ENCODE measurements at regions not wholly inside any gene's neighbourhood (a gene's known extent, or its start where the extent isn't known, plus 50 kb on each side); places are given as distances from the start of the nearest gene placed in this dataset.

DNA sequence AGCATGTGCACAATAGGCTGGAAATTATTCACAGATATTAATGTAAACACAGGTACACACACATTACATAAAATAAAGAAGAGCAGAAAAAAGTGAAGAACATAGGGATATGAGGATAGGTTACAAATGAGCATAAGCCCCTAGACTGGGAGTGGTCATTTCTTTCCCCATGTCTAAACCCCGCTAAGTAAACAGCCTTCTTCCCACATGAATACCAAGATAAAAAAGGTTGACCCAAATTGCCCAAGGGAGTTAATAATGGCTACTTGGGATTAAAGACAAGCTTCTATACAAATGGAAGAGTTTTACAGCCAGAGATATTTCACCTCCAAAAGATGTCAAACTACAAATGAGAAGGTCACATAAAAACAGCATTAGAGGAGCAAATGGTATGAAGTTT, 527.1 kb upstream of the CELF2 start:
- no CpG with 5 or more reads among the region's 1 CpG for WGBS, 2 donors (ENCODE audit: extremely low coverage in 2 of 2, insufficient read length in 2 of 2, insufficient replicate concordance in 1 of 2)
- Histone ChIP-seq H3K23ac (ENCODE audit: low read depth, low read length, poor library complexity) (no peak overlapping the region), H3K36me3 (replicated peaks in 1 of 2; ENCODE audit: control insufficient read depth in 2 of 2, insufficient read depth in 2 of 2, low read length in 2 of 2) (no peaks in the 10 kb centered on the region), H3K4me2 (ENCODE audit: insufficient read depth, low read length, poor library complexity, severe bottlenecking) (no peak overlapping the region), H3K27ac (replicated peaks; ENCODE audit: low read length) (no peak overlapping the region), H3K14ac (ENCODE audit: low read length) (no peak overlapping the region), H3K4me3 (ENCODE audit: low read length in 2 of 2) (no peak overlapping the region), H2BK12ac (ENCODE audit: low read length) (no peak overlapping the region), H3K4ac (ENCODE audit: low read length) (no peak overlapping the region), H3K4me1 (ENCODE audit: control insufficient read depth in 2 of 2, insufficient read depth in 1 of 2, low read depth in 1 of 2, low read length in 2 of 2) (peaks cover 0 to 1% of the 10 kb centered on the region in 2 donors), H2BK15ac (ENCODE audit: low read length) (no peak overlapping the region), H2BK5ac (ENCODE audit: low read length) (no peak overlapping the region), H2AFZ (ENCODE audit: low read length) (no peak overlapping the region), H3K27me3 (ENCODE audit: control insufficient read depth in 3 of 3, insufficient read depth in 3 of 3, low read depth in 1 of 3, low read length in 3 of 3) (no peaks in the 10 kb centered on the region), H2BK120ac (ENCODE audit: low read depth, low read length) (no peak overlapping the region), H3K18ac (ENCODE audit: low read length) (no peak overlapping the region), H3K9me3 (replicated peaks in 1 of 2; ENCODE audit: control insufficient read depth in 2 of 2, insufficient read depth in 1 of 2, low read depth in 1 of 2, low read length in 2 of 2) (no peaks in the 10 kb centered on the region), H4K91ac (ENCODE audit: low read depth, low read length, poor library complexity) (no peak overlapping the region), H2AK5ac (ENCODE audit: low read depth, low read length) (no peak overlapping the region), H3K79me1 (ENCODE audit: low read depth, low read length) (no peaks in the 10 kb centered on the region), H3K9ac (ENCODE audit: low read depth, low read length, poor library complexity) (no peak overlapping the region), H4K8ac (ENCODE audit: low read depth, low read length) (no peak overlapping the region)
- DNase-seq (ENCODE audit: low spot score), result no peak

DNA sequence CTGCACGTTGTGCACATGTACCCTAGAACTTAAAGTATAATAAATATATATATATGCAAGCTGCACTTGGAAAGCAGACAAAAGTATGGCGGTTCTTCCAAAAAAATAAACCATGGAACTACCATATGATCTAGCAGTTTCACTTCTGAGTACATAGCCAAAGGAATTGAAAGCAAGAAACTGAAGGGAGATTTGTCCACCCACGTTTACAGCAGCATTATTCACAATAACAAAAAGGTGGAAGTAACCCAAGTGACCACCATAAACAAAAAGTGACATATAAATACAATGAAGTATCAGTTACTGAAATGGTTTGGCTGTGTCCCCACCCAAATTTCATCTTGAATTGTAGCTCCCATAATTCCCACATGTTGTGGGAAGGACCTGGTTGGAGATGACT, 525.3 kb upstream of the CELF2 start:
- H2BK15ac ChIP-seq (ENCODE audit: low read length), result no peak overlapping the region
- H2AFZ ChIP-seq (ENCODE audit: low read length), result no peak overlapping the region
- no peaks in the 10 kb centered on the region for H3K27me3 ChIP-seq (ENCODE audit: control insufficient read depth in 3 of 3, insufficient read depth in 3 of 3, low read depth in 1 of 3, low read length in 3 of 3)
- no peaks in the 10 kb centered on the region for H3K36me3 ChIP-seq (replicated peaks in 1 of 2; ENCODE audit: control insufficient read depth in 2 of 2, insufficient read depth in 2 of 2, low read length in 2 of 2)
- no peak overlapping the region for H4K91ac ChIP-seq (ENCODE audit: low read depth, low read length, poor library complexity)
- no peak overlapping the region for H3K14ac ChIP-seq (ENCODE audit: low read length)
- H3K4me2 ChIP-seq (ENCODE audit: insufficient read depth, low read length, poor library complexity, severe bottlenecking), result no peak overlapping the region
- H4K8ac ChIP-seq (ENCODE audit: low read depth, low read length), result no peak overlapping the region
- H2AK5ac ChIP-seq (ENCODE audit: low read depth, low read length), result no peak overlapping the region
- no peak overlapping the region for H2BK12ac ChIP-seq (ENCODE audit: low read length)
- H3K27ac ChIP-seq (replicated peaks; ENCODE audit: low read length), result no peak overlapping the region
- no peak overlapping the region for H3K4ac ChIP-seq (ENCODE audit: low read length)
- H3K79me1 ChIP-seq (ENCODE audit: low read depth, low read length), result no peaks in the 10 kb centered on the region
- H3K18ac ChIP-seq (ENCODE audit: low read length), result no peak overlapping the region
- no peak overlapping the region for H2BK120ac ChIP-seq (ENCODE audit: low read depth, low read length)
- no peak overlapping the region for H2BK5ac ChIP-seq (ENCODE audit: low read length)
- no CpG with 5 or more reads among the region's 3 CpGs for WGBS, 2 donors (ENCODE audit: extremely low coverage in 2 of 2, insufficient read length in 2 of 2, insufficient replicate concordance in 1 of 2)
- H3K9ac ChIP-seq (ENCODE audit: low read depth, low read length, poor library complexity), result no peak overlapping the region
- no peaks in the 10 kb centered on the region for H3K9me3 ChIP-seq (replicated peaks in 1 of 2; ENCODE audit: control insufficient read depth in 2 of 2, insufficient read depth in 1 of 2, low read depth in 1 of 2, low read length in 2 of 2)
- no peak overlapping the region for H3K23ac ChIP-seq (ENCODE audit: low read depth, low read length, poor library complexity)
- H3K4me3 ChIP-seq (ENCODE audit: low read length in 2 of 2), result no peak overlapping the region
- peaks cover 0 to 1% of the 10 kb centered on the region in 2 donors for H3K4me1 ChIP-seq (ENCODE audit: control insufficient read depth in 2 of 2, insufficient read depth in 1 of 2, low read depth in 1 of 2, low read length in 2 of 2)
- DNase-seq (ENCODE audit: low spot score), result no peak

DNA sequence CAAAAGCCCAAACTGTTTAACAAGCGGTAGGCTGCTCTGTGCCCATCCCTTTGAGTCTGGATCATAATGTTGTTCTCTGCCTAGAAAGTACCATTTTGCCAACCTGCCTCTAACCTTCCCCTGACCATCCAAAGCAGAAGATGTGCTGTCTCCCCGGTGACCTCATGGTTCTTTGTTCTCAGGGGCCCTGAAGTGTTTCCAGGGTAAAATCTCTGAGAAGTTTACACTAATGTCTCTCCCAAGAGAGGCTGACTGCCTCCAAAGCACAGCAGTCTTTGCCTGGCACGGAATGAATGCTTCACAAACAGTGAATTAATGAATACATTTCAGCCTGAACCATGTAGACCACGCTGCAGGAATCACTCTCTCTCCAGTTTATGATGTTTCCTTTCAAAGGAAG, 523.8 kb upstream of the CELF2 start:
- Histone ChIP-seq H2BK15ac (ENCODE audit: low read length) (no peak overlapping the region), H2BK120ac (ENCODE audit: low read depth, low read length) (no peak overlapping the region), H2BK5ac (ENCODE audit: low read length) (no peak overlapping the region), H3K4me2 (ENCODE audit: insufficient read depth, low read length, poor library complexity, severe bottlenecking) (no peak overlapping the region), H3K23ac (ENCODE audit: low read depth, low read length, poor library complexity) (no peak overlapping the region), H3K27me3 (ENCODE audit: control insufficient read depth in 3 of 3, insufficient read depth in 3 of 3, low read depth in 1 of 3, low read length in 3 of 3) (no peaks in the 10 kb centered on the region), H3K4me1 (ENCODE audit: control insufficient read depth in 2 of 2, insufficient read depth in 1 of 2, low read depth in 1 of 2, low read length in 2 of 2) (peaks cover 0 to 1% of the 10 kb centered on the region in 2 donors), H2AFZ (ENCODE audit: low read length) (no peak overlapping the region), H4K8ac (ENCODE audit: low read depth, low read length) (no peak overlapping the region), H3K9ac (ENCODE audit: low read depth, low read length, poor library complexity) (no peak overlapping the region), H3K14ac (ENCODE audit: low read length) (no peak overlapping the region), H3K4ac (ENCODE audit: low read length) (no peak overlapping the region), H3K9me3 (replicated peaks in 1 of 2; ENCODE audit: control insufficient read depth in 2 of 2, insufficient read depth in 1 of 2, low read depth in 1 of 2, low read length in 2 of 2) (no peaks in the 10 kb centered on the region), H3K79me1 (ENCODE audit: low read depth, low read length) (no peaks in the 10 kb centered on the region), H3K27ac (replicated peaks; ENCODE audit: low read length) (no peak overlapping the region), H2BK12ac (ENCODE audit: low read length) (no peak overlapping the region), H3K36me3 (replicated peaks in 1 of 2; ENCODE audit: control insufficient read depth in 2 of 2, insufficient read depth in 2 of 2, low read length in 2 of 2) (no peaks in the 10 kb centered on the region), H3K4me3 (ENCODE audit: low read length in 2 of 2) (no peak overlapping the region), H2AK5ac (ENCODE audit: low read depth, low read length) (no peak overlapping the region), H4K91ac (ENCODE audit: low read depth, low read length, poor library complexity) (no peak overlapping the region), H3K18ac (ENCODE audit: low read length) (no peak overlapping the region)
- WGBS, 2 donors (ENCODE audit: extremely low coverage in 2 of 2, insufficient read length in 2 of 2, insufficient replicate concordance in 1 of 2), result no CpG with 5 or more reads among the region's 4 CpGs
- no peak for DNase-seq (ENCODE audit: low spot score)

DNA sequence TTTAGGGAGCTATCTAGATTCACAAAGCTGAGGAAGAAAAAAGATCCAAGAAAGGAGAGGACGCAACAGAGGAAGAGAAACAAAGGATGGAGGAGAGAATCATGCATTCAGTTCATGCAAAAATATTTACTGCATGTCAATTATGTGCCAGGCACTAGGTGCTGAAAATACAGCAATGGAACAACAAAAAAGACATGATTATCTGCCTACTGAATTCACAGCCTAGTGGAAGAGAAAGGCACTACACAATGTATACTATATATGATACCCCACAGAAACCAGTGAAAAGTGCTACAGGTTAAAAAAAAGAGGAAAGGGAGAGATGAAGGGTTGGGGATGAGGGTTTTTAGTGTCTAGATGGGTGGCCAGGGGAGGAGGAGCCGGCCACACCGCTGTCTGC, 520.4 kb upstream of the CELF2 start:
- Histone ChIP-seq H3K4me2 (ENCODE audit: insufficient read depth, low read length, poor library complexity, severe bottlenecking) (no peak overlapping the region), H3K4me3 (ENCODE audit: low read length in 2 of 2) (no peak overlapping the region), H2AFZ (ENCODE audit: low read length) (no peak overlapping the region), H4K91ac (ENCODE audit: low read depth, low read length, poor library complexity) (no peak overlapping the region), H2BK15ac (ENCODE audit: low read length) (no peak overlapping the region), H2BK5ac (ENCODE audit: low read length) (no peak overlapping the region), H2BK120ac (ENCODE audit: low read depth, low read length) (no peak overlapping the region), H3K9ac (ENCODE audit: low read depth, low read length, poor library complexity) (no peak overlapping the region), H3K36me3 (replicated peaks in 1 of 2; ENCODE audit: control insufficient read depth in 2 of 2, insufficient read depth in 2 of 2, low read length in 2 of 2) (no peaks in the 10 kb centered on the region), H3K9me3 (replicated peaks in 1 of 2; ENCODE audit: control insufficient read depth in 2 of 2, insufficient read depth in 1 of 2, low read depth in 1 of 2, low read length in 2 of 2) (peaks cover 0 to 2% of the 10 kb centered on the region in 2 donors), H3K27me3 (ENCODE audit: control insufficient read depth in 3 of 3, insufficient read depth in 3 of 3, low read depth in 1 of 3, low read length in 3 of 3) (no peaks in the 10 kb centered on the region), H3K27ac (replicated peaks; ENCODE audit: low read length) (no peak overlapping the region), H3K18ac (ENCODE audit: low read length) (no peak overlapping the region), H3K4me1 (ENCODE audit: control insufficient read depth in 2 of 2, insufficient read depth in 1 of 2, low read depth in 1 of 2, low read length in 2 of 2) (no peaks in the 10 kb centered on the region), H2AK5ac (ENCODE audit: low read depth, low read length) (no peak overlapping the region), H2BK12ac (ENCODE audit: low read length) (no peak overlapping the region), H3K23ac (ENCODE audit: low read depth, low read length, poor library complexity) (no peak overlapping the region), H3K79me1 (ENCODE audit: low read depth, low read length) (no peaks in the 10 kb centered on the region), H3K4ac (ENCODE audit: low read length) (no peak overlapping the region), H4K8ac (ENCODE audit: low read depth, low read length) (no peak overlapping the region), H3K14ac (ENCODE audit: low read length) (no peak overlapping the region)
- WGBS, 2 donors (ENCODE audit: extremely low coverage in 2 of 2, insufficient read length in 2 of 2, insufficient replicate concordance in 1 of 2), result no CpG with 5 or more reads among the region's 3 CpGs
- DNase-seq (ENCODE audit: low spot score), result no peak

Data from neuronal stem cell (in vitro differentiated cells).